ENCODE measurements at regions not wholly inside any gene's neighbourhood (a gene's known extent, or its start where the extent isn't known, plus 50 kb on each side); places are given as distances from the start of the nearest gene placed in this dataset.

DNA sequence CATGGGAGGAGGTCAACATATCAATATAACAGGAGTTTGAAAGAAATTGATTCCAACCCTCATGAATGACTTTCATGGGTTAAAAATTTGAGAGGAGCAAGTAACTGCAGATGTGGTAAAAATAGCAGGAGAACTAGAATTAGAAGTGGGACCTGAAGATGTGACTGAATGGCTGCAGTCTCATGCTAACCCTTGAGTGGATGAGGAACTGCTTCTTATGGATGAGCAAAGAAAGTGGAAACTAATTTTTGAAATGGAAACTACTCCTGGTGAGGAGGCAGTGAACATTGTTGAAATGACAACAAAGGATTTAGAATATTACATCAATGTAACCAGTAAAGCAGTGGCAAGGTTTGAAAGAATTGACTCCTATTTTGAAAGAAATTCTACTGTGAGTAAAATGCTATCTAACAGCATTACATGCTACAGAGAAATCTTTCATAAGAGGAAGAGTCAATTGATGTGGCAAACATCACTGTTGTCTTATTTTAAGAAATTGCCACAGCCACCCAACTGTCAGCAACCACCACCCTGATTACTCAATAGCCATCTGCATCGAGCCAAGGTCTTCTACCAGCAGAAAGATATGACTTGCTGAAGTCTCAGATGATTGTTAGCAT lies 1683.2 kb downstream of the MAT2B start:
- DNase-seq (ENCODE audit: low spot score): no peak

- DNase-seq (ENCODE audit: low spot score): no peak
Observed at GRCh38 chr5:165196961-165197360, 1691.5 kb downstream of the MAT2B start.

DNA sequence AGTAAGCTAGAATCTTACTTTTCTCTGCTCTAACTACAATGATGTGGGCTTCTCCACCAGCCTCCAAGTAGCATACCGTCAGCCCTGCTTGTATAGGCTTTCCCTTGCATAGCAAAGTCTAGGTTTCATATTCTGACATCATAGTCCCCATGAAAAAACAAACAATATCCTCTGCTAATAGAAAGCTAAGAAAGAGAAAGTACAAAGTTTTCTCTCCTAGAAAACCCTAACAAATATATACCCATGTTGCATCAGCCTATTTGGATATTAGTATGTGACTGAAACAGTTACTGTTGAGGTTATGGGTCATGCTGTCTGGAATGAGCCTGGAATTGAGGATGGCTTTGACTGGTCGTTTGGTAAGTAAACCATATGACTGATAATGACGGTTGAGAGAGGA lies 1696.0 kb downstream of the MAT2B start:
- DNase-seq (ENCODE audit: low spot score): no peak

GRCh38 chr5:165201771-165202518 lies 1696.5 kb downstream of the MAT2B start:
- no peak for DNase-seq (ENCODE audit: low spot score)

GRCh38 chr5:165202519-165202910 lies 1697.1 kb downstream of the MAT2B start:
- no peak for DNase-seq (ENCODE audit: low spot score)

DNA sequence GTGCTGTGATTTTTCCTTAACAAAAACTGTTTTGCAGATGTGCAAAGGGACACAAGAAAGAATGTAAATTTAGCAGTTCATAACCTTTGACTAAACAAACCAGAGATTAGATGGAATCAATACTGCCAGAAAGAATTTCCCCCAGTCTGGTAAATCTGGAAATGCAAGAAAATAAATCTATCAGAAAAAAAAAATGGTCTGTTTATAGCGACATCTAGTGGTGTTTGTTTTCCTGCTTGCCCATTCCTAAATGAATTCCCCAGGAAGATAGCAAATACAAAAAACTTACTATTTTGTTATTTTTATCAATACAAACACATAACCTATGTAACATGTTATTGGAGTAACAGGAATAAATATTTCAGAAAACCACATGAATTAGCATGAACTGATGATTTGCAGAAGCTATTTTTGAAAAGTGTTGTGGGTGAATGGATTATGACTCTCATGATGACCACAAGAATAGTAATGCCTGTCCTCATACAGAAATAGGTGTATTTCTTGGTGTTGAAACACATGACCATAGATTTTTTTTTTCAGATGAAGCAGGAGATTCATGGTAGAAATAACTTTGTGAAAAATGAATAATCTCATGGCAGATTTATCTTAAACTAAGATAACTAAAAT lies 1703.8 kb downstream of the MAT2B start:
- peak; percentile 2 for DNase-seq (ENCODE audit: low spot score)

DNA sequence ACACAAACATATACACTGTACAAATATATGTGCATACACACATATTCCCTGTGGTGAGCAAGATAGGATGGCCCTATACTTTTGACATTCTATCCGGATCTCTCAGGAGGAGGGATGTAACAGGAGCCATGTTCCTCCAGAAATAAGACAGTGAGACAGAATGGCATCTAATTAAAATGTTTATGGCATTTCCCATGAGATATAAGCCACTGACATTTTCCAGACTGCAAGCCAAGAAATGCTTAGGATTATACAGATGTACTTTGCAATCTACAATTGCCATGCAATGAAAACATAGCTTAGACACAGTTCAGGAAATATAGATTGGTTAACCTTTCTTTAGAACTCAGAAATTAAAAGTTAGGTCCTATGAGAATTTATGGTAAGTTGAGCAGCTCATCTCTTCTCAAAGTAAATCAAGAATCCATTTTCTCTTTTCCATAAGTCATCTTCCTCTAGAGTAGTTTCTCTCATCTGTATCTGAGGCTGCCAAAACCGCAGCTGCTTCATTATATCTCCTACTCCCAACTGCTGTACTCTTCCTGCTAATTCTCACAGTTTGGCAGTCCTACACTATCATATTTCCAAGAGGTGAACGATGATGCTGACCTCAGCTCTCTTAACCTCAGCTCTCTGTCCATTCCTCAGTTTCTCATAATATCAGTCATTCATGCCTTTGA lies 1719.1 kb downstream of the MAT2B start:
- DNase-seq (ENCODE audit: low spot score): no peak

DNA sequence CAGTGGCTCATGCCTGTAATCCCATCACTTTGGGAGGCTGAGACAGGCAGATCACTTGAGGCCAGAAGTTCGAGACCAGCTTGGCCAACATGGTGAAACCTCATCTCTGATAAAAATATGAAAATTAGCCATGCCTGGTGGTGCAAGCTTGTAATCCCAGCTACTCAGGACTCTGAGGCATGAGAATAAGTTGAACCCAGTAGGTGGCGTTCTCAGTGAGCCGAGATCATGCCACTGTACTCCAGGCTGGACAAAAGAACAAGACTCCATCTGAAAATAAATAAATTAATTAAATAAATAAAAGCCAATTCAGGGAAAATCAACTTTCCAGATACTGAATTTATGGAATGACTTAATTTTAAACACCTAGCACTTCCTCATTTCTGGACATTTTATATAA lies 1722.1 kb downstream of the MAT2B start:
- DNase-seq (ENCODE audit: low spot score): no peak

- DNase-seq (ENCODE audit: low spot score): no peak
Observed at GRCh38 chr5:165228184-165228583, 1722.8 kb downstream of the MAT2B start.

GRCh38 chr5:165231821-165232508 lies 1726.5 kb downstream of the MAT2B start:
- DNase-seq (ENCODE audit: low spot score): no peak

DNA sequence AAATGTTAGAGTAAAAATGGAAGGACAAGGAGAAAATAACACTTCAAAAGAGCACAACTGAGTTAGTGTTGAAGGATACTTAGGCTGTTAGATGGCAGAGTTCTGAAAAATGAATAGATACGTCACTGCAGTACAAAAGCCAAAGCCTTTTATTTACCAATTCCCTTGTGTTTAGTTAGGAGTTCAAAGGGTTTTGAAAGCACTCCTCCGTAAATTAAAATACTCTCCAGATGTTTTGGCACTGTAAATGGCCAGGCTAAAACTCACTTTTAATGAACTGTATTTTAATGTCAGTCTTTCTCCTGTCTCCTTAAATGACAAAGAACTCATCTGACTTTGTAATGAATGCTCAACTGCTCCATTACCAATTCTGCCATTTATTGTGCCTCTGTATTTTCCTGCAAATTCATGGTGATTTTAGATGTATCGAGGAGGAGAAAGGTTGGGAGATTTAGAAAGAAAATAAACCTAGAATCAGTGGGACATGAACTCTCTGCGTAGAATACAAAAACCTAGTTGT lies 1727.2 kb downstream of the MAT2B start:
- DNase-seq (ENCODE audit: low spot score): no peak

DNA sequence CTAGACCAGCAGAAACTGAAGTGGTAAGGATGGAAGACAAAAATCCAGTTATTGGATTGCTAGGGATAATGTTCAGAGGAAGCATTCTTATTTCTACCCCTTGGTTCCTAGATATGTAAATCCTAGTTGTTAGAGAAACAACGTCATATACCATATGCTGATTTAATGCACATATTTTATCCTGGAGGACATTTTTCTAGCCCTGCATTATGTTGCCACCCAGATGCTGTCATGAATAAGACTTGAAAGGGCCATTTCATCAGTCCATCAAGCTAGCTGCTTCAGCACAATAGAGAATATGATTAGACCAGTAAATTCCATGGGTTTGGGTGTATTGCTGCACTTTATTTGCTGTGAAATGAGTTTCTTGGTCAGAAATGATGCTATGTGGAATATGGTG lies 1736.4 kb downstream of the MAT2B start:
- DNase-seq (ENCODE audit: low spot score): no peak

DNA sequence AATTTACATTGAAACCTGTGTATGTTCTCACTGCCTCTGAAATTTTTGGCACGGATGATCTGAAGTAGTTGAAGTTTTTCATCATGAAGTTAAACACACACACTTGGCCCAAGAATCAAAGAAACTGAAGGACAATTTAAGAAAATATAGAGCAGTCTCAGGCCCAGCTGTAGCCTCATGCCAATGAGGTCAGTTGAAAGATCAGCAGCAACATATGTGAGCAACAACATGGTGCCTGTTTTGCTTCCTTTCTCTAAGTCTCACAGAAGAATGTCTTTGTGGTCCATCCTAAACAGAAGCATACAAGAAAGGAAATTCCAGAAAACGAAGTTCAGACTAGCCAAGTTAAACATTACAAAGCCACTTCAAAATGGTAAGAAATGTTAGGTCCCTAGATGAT lies 1737.2 kb downstream of the MAT2B start:
- DNase-seq (ENCODE audit: low spot score): no peak

GRCh38 chr5:165244407-165244806 lies 1739.0 kb downstream of the MAT2B start:
- no peak for DNase-seq (ENCODE audit: low spot score)

DNA sequence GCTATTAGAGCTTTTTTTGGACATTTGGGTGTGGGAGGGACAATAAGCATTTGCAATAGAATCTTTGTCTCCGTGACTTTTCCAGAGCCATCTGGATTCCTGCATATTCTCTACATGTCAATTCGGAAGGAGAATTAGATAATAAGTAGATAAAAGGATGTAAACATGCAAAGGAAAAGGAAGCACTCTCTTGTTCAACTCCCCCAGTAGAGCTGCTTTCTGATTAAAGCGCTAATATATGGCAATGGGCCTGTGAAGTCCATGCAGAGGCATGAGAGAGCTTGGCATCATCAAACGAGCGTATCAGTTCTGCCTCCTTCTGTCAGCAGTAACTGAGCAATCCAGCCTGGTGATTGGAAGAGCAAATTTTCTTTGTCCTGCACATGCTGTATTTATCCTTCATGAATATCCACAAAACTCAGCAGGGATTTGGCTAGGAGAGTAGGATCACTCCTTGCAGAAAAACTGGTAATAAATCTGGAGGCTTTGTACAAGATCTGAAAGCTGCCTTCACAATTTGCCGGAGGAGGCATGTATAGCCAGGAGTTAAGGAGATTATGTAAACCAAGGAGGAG lies 1752.9 kb downstream of the MAT2B start:
- DNase-seq (ENCODE audit: low spot score): no peak

GRCh38 chr5:165260426-165260825 lies 1755.0 kb downstream of the MAT2B start:
- DNase-seq (ENCODE audit: low spot score): no peak

DNA sequence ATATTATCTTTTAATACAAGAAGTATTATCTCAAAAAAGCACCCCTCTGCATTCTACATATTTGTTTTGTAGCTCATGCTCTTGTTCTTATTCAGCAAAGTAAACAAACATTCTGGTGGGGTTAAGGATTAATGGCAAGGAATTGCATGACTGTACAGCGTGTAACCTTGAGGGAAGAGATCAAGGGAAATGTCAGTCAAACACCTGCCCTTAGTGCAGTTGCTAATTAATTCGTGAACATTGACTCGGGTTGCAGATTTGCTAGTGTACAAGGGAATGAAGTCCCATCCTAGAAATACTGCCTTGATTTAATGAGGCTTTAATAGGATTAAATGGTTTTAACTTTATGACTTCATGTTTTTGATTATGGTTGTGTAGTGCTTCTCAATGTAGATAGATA lies 1758.1 kb downstream of the MAT2B start:
- no peak for DNase-seq (ENCODE audit: low spot score)

- DNase-seq (ENCODE audit: low spot score): no peak
Observed at GRCh38 chr5:165266939-165267338, 1761.5 kb downstream of the MAT2B start.

DNA sequence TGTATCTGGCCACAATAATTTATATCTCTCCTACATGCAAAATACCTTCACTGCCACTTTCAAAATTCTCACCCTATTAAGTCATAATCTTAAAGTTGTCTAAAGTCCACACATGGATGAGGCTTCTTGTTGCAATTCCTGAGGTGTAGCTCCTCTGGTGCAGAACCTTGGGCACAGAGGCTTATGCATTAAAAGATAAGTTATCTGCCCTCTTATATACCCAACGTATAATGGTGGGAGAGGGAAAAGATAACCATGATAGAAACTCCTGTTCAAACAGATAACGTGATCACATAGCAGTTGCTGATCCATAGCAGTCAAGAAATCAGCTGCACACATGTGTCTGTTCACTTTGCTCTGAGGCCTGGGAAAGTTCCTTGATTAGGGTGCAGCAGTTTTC lies 1767.0 kb downstream of the MAT2B start:
- no peak for DNase-seq (ENCODE audit: low spot score)

DNA sequence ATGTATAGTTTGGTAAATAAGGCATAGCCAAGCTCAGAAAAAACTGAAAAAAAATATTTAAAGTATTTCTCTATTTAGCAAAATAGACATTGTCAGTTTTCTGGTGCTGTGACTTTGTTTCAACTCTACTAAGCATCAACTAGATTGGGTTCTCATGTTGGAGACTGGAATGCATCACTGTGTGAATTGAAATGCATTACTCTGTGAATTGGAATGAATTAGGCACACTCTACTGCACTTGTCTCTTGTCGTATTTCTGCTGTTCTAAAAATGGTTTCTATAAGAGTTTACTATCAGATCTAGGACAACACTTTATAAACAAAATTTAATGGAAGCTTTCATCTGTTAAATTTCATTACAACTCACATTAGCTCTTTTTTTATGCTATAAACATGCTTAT lies 1772.2 kb downstream of the MAT2B start:
- DNase-seq (ENCODE audit: low spot score): no peak

- no peak for DNase-seq (ENCODE audit: low spot score)
Observed at GRCh38 chr5:165282491-165282890, 1777.1 kb downstream of the MAT2B start.

- no peak for DNase-seq (ENCODE audit: low spot score)
Observed at GRCh38 chr5:165286692-165287091, 1781.3 kb downstream of the MAT2B start.

All from hepatic stellate cell (primary cell).